Psoas muscle (tissue), 7 donors: ENCODE measurements at regions not wholly inside any gene's neighbourhood (a gene's known extent, or its start where the extent isn't known, plus 50 kb on each side); places are given as distances from the start of the nearest gene placed in this dataset.
"Not testable (repeated sequence)": the region's sequence is repeated elsewhere in the genome, so short reads cannot be mapped to it uniquely, and the experiment has no call there.

Experiments
- ATAC-seq, 4 donors: fragments of 200-7000 bp; cut with Tn5 transposase; one replicate each; pipeline ENCODE4 v1.9.1; 2020; ENCODE audit warnings: moderate library complexity in 3 of 4, mild to moderate bottlenecking in 2 of 4
- DNase-seq, 2 donors: peaks; one replicate each; pipeline ENCODE4 v3.0.0-alpha.2; 2020
- H3K27ac ChIP-seq: fragments of 200-600 bp; one replicate; pipeline ENCODE4 v1.8.0; 2022
- H3K27me3 ChIP-seq, 3 donors: fragments of 200-600 bp in 1 of 3; one replicate each; pipeline versions ENCODE4 v1.6.1 to v1.8.0; 2013 to 2022; ENCODE audit warnings: low read length in 2 of 3, mild to moderate bottlenecking in 2 of 3, moderate library complexity in 1 of 3; ENCODE audit not compliant: insufficient read depth in 3 of 3
- H3K36me3 ChIP-seq, 2 donors: fragments of 200-600 bp in 1 of 2; one replicate each; pipeline versions ENCODE4 v1.6.1 to v1.8.0; 2013 to 2022; ENCODE audit warnings: low read depth in 1 of 2, mild to moderate bottlenecking in 1 of 2, moderate library complexity in 1 of 2; ENCODE audit not compliant: insufficient read depth in 1 of 2
- H3K4me1 ChIP-seq: fragments of 200-600 bp; one replicate; pipeline ENCODE4 v1.8.0; 2022
- H3K4me3 ChIP-seq: fragments of 200-600 bp; one replicate; pipeline ENCODE4 v1.8.0; 2022; ENCODE audit warnings: mild to moderate bottlenecking
- H3K9me3 ChIP-seq: fragments of 200-600 bp; one replicate; pipeline ENCODE4 v1.8.0; 2022
- WGBS, 3 donors: extraction: QIAGEN DNeasy Blood & Tissue Kit; methylation state at CpG; one replicate each; pipeline versions ENCODE4 v1.1.6 to v1.1.7; 2013; 5-methylcytosine and 5-hydroxymethylcytosine counted together
- intact Hi-C, 2 donors: fragments of 100-400 bp; cut with DNase I; formaldehyde crosslinking; loops; one replicate each; pipeline versions ENCODE4 v1.11.0 to v1.14.2; 2022
- TF ChIP-seq, protein P1 (sequence below): fragments of 200-600 bp; IDR thresholded peaks from one replicate; pipeline ENCODE4 v1.8.0; 2022; ENCODE audit warnings: antibody characterized with exemption
- donor health status: healthy with polysubstance abuse.
- donor health status: DM: no; HTN: no; CAD: no; lungs with moderate emphysema.
- donor health status: Bipolar disorder and iron deficiency.
- donor health status: healthy.
- donor health status: DM: yes; HTN: yes; CAD: no.
- donor health status: DM: no; HTN: no; CAD: no.
- donor health status: DM: yes; HTN: yes; CAD: no.

DNA sequence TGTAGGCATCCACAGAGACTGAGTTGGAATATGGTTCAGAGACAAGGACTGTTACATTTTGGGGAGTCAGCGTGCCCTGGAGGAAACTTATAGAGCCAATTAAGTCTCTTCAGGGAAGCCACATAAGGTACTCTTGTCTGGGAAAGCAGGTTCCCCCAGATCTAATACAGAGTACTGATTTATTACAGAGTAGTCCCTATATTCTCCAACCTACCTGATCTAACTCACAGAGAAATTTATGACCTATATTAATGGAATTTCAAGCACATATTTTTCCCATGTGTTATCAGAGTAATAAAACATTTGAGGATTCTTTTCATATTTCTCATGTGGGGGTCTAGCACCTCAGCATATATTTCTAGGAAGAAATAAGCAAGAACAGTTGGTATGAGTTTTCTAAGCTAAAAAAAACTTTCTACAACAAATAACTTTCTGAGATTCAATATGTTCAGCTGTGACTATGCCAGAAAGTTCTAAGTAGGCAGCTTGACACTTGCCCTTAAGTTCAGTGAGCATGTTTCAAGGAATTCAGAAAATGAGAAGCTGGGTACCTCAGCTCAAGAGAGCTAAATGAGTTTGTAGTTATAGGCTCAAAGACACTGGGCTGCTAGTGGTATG, 75.3 kb upstream of the COL8A1 start:
- Histone ChIP-seq H3K9me3 (no peaks in the 10 kb centered on the region), H3K4me3 (no peak overlapping the region), H3K4me1 (no peaks in the 10 kb centered on the region), H3K27me3 (no peaks in the 10 kb centered on the region), H3K27ac (no peak overlapping the region), H3K36me3 (no peaks in the 10 kb centered on the region)
- no peak for ATAC-seq
- no peak for DNase-seq
- intact Hi-C loops = no loop called here
- 67 to 75% (median 74%) methylated on average over 1 of the region's 1 CpG for WGBS, 3 donors
- TF ChIP-seq, protein P1, sequence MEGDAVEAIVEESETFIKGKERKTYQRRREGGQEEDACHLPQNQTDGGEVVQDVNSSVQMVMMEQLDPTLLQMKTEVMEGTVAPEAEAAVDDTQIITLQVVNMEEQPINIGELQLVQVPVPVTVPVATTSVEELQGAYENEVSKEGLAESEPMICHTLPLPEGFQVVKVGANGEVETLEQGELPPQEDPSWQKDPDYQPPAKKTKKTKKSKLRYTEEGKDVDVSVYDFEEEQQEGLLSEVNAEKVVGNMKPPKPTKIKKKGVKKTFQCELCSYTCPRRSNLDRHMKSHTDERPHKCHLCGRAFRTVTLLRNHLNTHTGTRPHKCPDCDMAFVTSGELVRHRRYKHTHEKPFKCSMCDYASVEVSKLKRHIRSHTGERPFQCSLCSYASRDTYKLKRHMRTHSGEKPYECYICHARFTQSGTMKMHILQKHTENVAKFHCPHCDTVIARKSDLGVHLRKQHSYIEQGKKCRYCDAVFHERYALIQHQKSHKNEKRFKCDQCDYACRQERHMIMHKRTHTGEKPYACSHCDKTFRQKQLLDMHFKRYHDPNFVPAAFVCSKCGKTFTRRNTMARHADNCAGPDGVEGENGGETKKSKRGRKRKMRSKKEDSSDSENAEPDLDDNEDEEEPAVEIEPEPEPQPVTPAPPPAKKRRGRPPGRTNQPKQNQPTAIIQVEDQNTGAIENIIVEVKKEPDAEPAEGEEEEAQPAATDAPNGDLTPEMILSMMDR = no peak

DNA sequence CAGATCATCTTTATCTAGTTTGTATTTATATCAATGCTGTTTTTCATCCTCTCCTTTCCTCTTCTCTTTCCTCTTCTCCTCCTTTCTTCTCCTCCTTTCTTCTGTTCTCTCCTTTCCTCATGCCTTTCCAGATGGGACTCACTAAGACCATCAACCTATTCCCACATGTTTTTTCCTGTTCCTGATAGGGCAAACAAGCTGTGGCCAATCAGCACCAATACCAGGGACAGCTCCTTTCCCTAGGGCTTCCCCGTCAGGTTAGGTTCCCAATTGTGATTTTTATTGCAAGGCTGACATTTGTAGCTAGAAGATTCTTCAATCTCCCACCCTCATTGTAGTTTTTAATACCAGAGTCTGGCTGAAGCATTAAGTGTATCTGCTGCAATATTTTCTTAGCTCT, 76.3 kb upstream of the COL8A1 start:
- Histone ChIP-seq H3K27me3 (no peaks in the 10 kb centered on the region), H3K9me3 (no peaks in the 10 kb centered on the region), H3K27ac (no peak overlapping the region), H3K36me3 (no peaks in the 10 kb centered on the region), H3K4me3 (no peak overlapping the region), H3K4me1 (no peaks in the 10 kb centered on the region)
- 0 to 19% (median 7%) methylated on average over 1 of the region's 1 CpG for whole genome bisulfite sequencing, 3 donors
- intact Hi-C loops = no loop called here
- ATAC-seq (no peak), DNase-seq (no peak)
- TF ChIP-seq, protein P1 = no peak

DNA sequence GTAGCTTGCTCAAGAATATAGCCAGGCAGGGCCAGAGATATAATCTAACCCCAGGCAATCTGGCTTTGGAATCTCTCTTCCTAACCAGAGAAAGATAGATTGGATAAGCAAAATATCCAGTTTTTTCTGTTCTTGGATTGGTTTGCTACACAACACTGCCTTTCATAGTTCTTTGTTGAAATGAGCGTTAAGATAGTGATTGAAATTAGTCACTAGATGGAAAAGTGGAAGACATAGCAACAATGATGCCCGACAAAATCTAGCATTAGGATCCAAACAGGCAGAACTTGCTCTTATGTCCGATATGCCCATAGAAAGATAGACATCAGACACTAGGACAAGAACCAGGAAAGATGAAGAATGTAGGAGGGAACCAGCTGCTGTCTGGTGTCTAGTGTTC, 77.3 kb upstream of the COL8A1 start:
- H3K4me3 ChIP-seq = no peak overlapping the region
- intact Hi-C loops = no loop called here
- no peaks in the 10 kb centered on the region for H3K36me3 ChIP-seq
- no peaks in the 10 kb centered on the region for H3K27me3 ChIP-seq
- no peaks in the 10 kb centered on the region for H3K9me3 ChIP-seq
- TF ChIP-seq, protein P1 = no peak
- H3K4me1 ChIP-seq = no peaks in the 10 kb centered on the region
- DNase-seq = no peak
- no peak for ATAC-seq
- WGBS, 3 donors = 72 to 89% (median 79%) methylated on average over 3 of the region's 3 CpGs
- H3K27ac ChIP-seq = no peak overlapping the region

DNA sequence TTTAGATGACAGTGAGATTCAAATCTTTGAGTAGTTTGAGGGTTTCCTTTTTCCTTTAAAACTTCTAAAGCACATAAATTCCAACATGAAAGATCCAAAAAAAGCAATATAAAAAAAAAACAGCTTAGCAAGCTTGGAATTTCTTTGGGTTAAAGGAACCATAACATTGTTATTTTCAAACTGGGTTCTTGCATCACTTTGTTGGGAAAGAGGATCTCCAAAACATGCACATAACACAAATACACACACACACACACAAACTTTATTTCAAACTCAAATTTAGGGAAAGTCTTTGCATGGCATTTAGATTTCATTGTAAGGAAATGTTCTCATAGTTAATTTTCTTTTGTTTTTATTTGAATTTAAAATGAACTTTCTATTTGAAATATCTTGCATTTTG, 79.2 kb upstream of the COL8A1 start:
- no peaks in the 10 kb centered on the region for H3K9me3 ChIP-seq
- intact Hi-C loops = no loop called here
- no peaks in the 10 kb centered on the region for H3K4me1 ChIP-seq
- ATAC-seq (no peak), DNase-seq (no peak)
- H3K27me3 ChIP-seq = no peaks in the 10 kb centered on the region
- TF ChIP-seq, protein P1 = no peak
- H3K27ac ChIP-seq = no peak overlapping the region
- H3K36me3 ChIP-seq = no peaks in the 10 kb centered on the region
- H3K4me3 ChIP-seq = no peak overlapping the region

DNA sequence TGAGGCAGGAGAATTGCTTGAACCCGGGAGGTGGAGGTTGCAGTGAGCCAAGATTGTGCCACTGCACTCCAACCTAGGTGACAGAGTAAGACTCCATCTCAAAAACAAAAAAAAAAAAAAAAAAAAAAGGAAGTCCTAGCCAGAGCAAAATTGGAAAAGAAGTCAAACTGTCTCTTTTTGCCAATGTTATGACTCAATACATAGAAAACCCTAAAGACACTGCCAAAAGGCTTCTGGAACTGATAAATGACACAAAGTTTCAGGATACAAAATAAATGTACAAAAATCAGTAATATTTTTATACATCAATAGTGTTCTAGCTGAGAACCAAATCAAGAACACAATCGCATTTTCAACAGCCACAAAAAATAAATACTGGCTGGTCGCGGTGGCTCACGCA, 82.5 kb upstream of the COL8A1 start:
- DNase-seq, H3K4me1 ChIP-seq, H3K4me3 ChIP-seq, intact Hi-C loops, H3K27ac ChIP-seq, H3K36me3 ChIP-seq, ATAC-seq, H3K9me3 ChIP-seq, H3K27me3 ChIP-seq: not testable (repeated sequence)
- 83 to 94% (median 87%) methylated on average over 5 of the region's 5 CpGs for WGBS, 3 donors
